ENCODE measurements at regions not wholly inside any gene's neighbourhood (a gene's known extent, or its start where the extent isn't known, plus 50 kb on each side); places are given as distances from the start of the nearest gene placed in this dataset.
"Not testable (repeated sequence)": the region's sequence is repeated elsewhere in the genome, so short reads cannot be mapped to it uniquely, and the experiment has no call there.

- ATAC-seq (ENCODE audit: insufficient number of reproducible peaks, low FRiP score, low read depth); H3K27me3 ChIP-seq (replicated peaks; ENCODE audit: insufficient read depth); H3K9me3 ChIP-seq; H3K27ac ChIP-seq; H3K4me3 ChIP-seq; H3K4me1 ChIP-seq (ENCODE audit: control insufficient read depth in 1 of 2, low read depth in 2 of 2); H3K36me3 ChIP-seq; DNase-seq (ENCODE audit: low spot score): not testable (repeated sequence)
Measured at GRCh38 chr16:33583702-33584101, 124.3 kb downstream of the TP53TG3F start.

- DNase-seq (ENCODE audit: low spot score); H3K4me1 ChIP-seq (ENCODE audit: control insufficient read depth in 1 of 2, low read depth in 2 of 2); ATAC-seq (ENCODE audit: insufficient number of reproducible peaks, low FRiP score, low read depth); H3K27ac ChIP-seq; H3K9me3 ChIP-seq; H3K36me3 ChIP-seq; H3K27me3 ChIP-seq (replicated peaks; ENCODE audit: insufficient read depth); H3K4me3 ChIP-seq: not testable (repeated sequence)
Measured at GRCh38 chr16:33588589-33588988, 129.2 kb downstream of the TP53TG3F start.

- DNase-seq (ENCODE audit: low spot score); H3K9me3 ChIP-seq; H3K4me1 ChIP-seq (ENCODE audit: control insufficient read depth in 1 of 2, low read depth in 2 of 2); H3K27me3 ChIP-seq (replicated peaks; ENCODE audit: insufficient read depth); H3K27ac ChIP-seq; H3K4me3 ChIP-seq; H3K36me3 ChIP-seq; ATAC-seq (ENCODE audit: insufficient number of reproducible peaks, low FRiP score, low read depth): not testable (repeated sequence)
Measured at GRCh38 chr16:33593344-33593743, 133.9 kb downstream of the TP53TG3F start.

GRCh38 chr16:33595074-33595473, 135.7 kb downstream of the TP53TG3F start:
- not testable (repeated sequence) for H3K27ac ChIP-seq; H3K4me3 ChIP-seq; H3K36me3 ChIP-seq; H3K27me3 ChIP-seq (replicated peaks; ENCODE audit: insufficient read depth); ATAC-seq (ENCODE audit: insufficient number of reproducible peaks, low FRiP score, low read depth); DNase-seq (ENCODE audit: low spot score); H3K4me1 ChIP-seq (ENCODE audit: control insufficient read depth in 1 of 2, low read depth in 2 of 2); H3K9me3 ChIP-seq

- not testable (repeated sequence) for DNase-seq (ENCODE audit: low spot score)
Measured at GRCh38 chr16:33601029-33601428, 141.6 kb downstream of the TP53TG3F start.

GRCh38 chr16:33623535-33624077, 164.2 kb downstream of the TP53TG3F start:
- not testable (repeated sequence) for H3K27me3 ChIP-seq (replicated peaks; ENCODE audit: insufficient read depth); ATAC-seq (ENCODE audit: insufficient number of reproducible peaks, low FRiP score, low read depth); H3K4me1 ChIP-seq (ENCODE audit: control insufficient read depth in 1 of 2, low read depth in 2 of 2); H3K4me3 ChIP-seq; H3K9me3 ChIP-seq; H3K36me3 ChIP-seq; H3K27ac ChIP-seq; DNase-seq (ENCODE audit: low spot score)

More at GRCh38 chr16:33601029-33601428, 141.6 kb downstream of the TP53TG3F start:
- H3K9me3 ChIP-seq; H3K4me1 ChIP-seq (ENCODE audit: control insufficient read depth in 1 of 2, low read depth in 2 of 2); H3K27me3 ChIP-seq (replicated peaks; ENCODE audit: insufficient read depth); H3K4me3 ChIP-seq; ATAC-seq (ENCODE audit: insufficient number of reproducible peaks, low FRiP score, low read depth); H3K36me3 ChIP-seq; H3K27ac ChIP-seq: not testable (repeated sequence)

GRCh38 chr16:33628895-33629294, 169.5 kb downstream of the TP53TG3F start:
- not testable (repeated sequence) for H3K9me3 ChIP-seq; ATAC-seq (ENCODE audit: insufficient number of reproducible peaks, low FRiP score, low read depth); H3K4me3 ChIP-seq; DNase-seq (ENCODE audit: low spot score); H3K27ac ChIP-seq; H3K27me3 ChIP-seq (replicated peaks; ENCODE audit: insufficient read depth); H3K4me1 ChIP-seq (ENCODE audit: control insufficient read depth in 1 of 2, low read depth in 2 of 2); H3K36me3 ChIP-seq

- not testable (repeated sequence) for H3K4me3 ChIP-seq, H3K9me3 ChIP-seq
Measured at GRCh38 chr16:33631713-33632112, 172.3 kb downstream of the TP53TG3F start.

GRCh38 chr16:33634057-33634456, 174.6 kb downstream of the TP53TG3F start:
- not testable (repeated sequence) for H3K27me3 ChIP-seq (replicated peaks; ENCODE audit: insufficient read depth); H3K36me3 ChIP-seq; H3K27ac ChIP-seq; H3K9me3 ChIP-seq; DNase-seq (ENCODE audit: low spot score); H3K4me1 ChIP-seq (ENCODE audit: control insufficient read depth in 1 of 2, low read depth in 2 of 2); H3K4me3 ChIP-seq; ATAC-seq (ENCODE audit: insufficient number of reproducible peaks, low FRiP score, low read depth)

More at GRCh38 chr16:33631713-33632112, 172.3 kb downstream of the TP53TG3F start:
- not testable (repeated sequence) for H3K36me3 ChIP-seq; H3K4me1 ChIP-seq (ENCODE audit: control insufficient read depth in 1 of 2, low read depth in 2 of 2); H3K27me3 ChIP-seq (replicated peaks; ENCODE audit: insufficient read depth); ATAC-seq (ENCODE audit: insufficient number of reproducible peaks, low FRiP score, low read depth); H3K27ac ChIP-seq; DNase-seq (ENCODE audit: low spot score)

- ATAC-seq (ENCODE audit: insufficient number of reproducible peaks, low FRiP score, low read depth); DNase-seq (ENCODE audit: low spot score); H3K4me1 ChIP-seq (ENCODE audit: control insufficient read depth in 1 of 2, low read depth in 2 of 2); H3K4me3 ChIP-seq; H3K36me3 ChIP-seq; H3K27ac ChIP-seq; H3K27me3 ChIP-seq (replicated peaks; ENCODE audit: insufficient read depth); H3K9me3 ChIP-seq: not testable (repeated sequence)
Measured at GRCh38 chr16:33636760-33637159, 177.3 kb downstream of the TP53TG3F start.

- H3K9me3 ChIP-seq; DNase-seq (ENCODE audit: low spot score); H3K27ac ChIP-seq; H3K27me3 ChIP-seq (replicated peaks; ENCODE audit: insufficient read depth); H3K36me3 ChIP-seq; H3K4me1 ChIP-seq (ENCODE audit: control insufficient read depth in 1 of 2, low read depth in 2 of 2); ATAC-seq (ENCODE audit: insufficient number of reproducible peaks, low FRiP score, low read depth); H3K4me3 ChIP-seq: not testable (repeated sequence)
Measured at GRCh38 chr16:33643270-33643669, 183.9 kb downstream of the TP53TG3F start.

- not testable (repeated sequence) for H3K4me3 ChIP-seq; H3K4me1 ChIP-seq (ENCODE audit: control insufficient read depth in 1 of 2, low read depth in 2 of 2); ATAC-seq (ENCODE audit: insufficient number of reproducible peaks, low FRiP score, low read depth); H3K9me3 ChIP-seq; H3K27me3 ChIP-seq (replicated peaks; ENCODE audit: insufficient read depth); DNase-seq (ENCODE audit: low spot score); H3K36me3 ChIP-seq; H3K27ac ChIP-seq
Measured at GRCh38 chr16:33643698-33644381, 184.4 kb downstream of the TP53TG3F start.

- not testable (repeated sequence) for H3K4me3 ChIP-seq; H3K4me1 ChIP-seq (ENCODE audit: control insufficient read depth in 1 of 2, low read depth in 2 of 2); H3K27me3 ChIP-seq (replicated peaks; ENCODE audit: insufficient read depth); ATAC-seq (ENCODE audit: insufficient number of reproducible peaks, low FRiP score, low read depth); H3K9me3 ChIP-seq; DNase-seq (ENCODE audit: low spot score); H3K36me3 ChIP-seq; H3K27ac ChIP-seq
Measured at GRCh38 chr16:33646386-33646785, 187.0 kb downstream of the TP53TG3F start.

Data from thoracic aorta (tissue), 2 donors.